Mesenchymal stem cell (in vitro differentiated cells and primary cell): ENCODE measurements at regions not wholly inside any gene's neighbourhood (a gene's known extent, or its start where the extent isn't known, plus 50 kb on each side); places are given as distances from the start of the nearest gene placed in this dataset.

Experiments used
- DNase-seq: peaks from one replicate; pipeline ENCODE4 v3.0.0-alpha.2; 2013
- H2AFZ ChIP-seq: one replicate; pipeline ENCODE4 v1.6.1; 2013; ENCODE audit warnings: low read depth, mild to moderate bottlenecking, control low read depth, inconsistent platforms, low read length, moderate library complexity
- H2AK5ac ChIP-seq: 2 replicates; pipeline ENCODE4 v1.6.1; 2013; ENCODE audit warnings: low read length, moderate library complexity, mild to moderate bottlenecking, inconsistent platforms; ENCODE audit not compliant: severe bottlenecking
- H2BK120ac ChIP-seq: one replicate; pipeline ENCODE4 v1.6.1; 2013; ENCODE audit warnings: low read depth, mild to moderate bottlenecking, inconsistent platforms, low read length, moderate library complexity
- H2BK12ac ChIP-seq, 2 experiments: one replicate each; pipeline ENCODE4 v1.6.1; 2013; ENCODE audit warnings: inconsistent platforms in 2 of 2, low read length in 2 of 2, mild to moderate bottlenecking in 2 of 2, moderate library complexity in 2 of 2, control low read depth in 1 of 2
- H2BK15ac ChIP-seq: one replicate; pipeline ENCODE4 v1.6.1; 2013; ENCODE audit warnings: mild to moderate bottlenecking, low read depth, inconsistent platforms; ENCODE audit not compliant: poor library complexity, severe bottlenecking
- H2BK5ac ChIP-seq: 2 replicates; pipeline ENCODE4 v1.6.1; 2013; ENCODE audit warnings: low read depth, mild to moderate bottlenecking, low read length, control low read depth, inconsistent platforms; ENCODE audit not compliant: poor library complexity, severe bottlenecking
- H3K14ac ChIP-seq, 2 experiments: one replicate each; pipeline ENCODE4 v1.6.1; 2013; ENCODE audit warnings: inconsistent platforms in 2 of 2, low read length in 2 of 2, control low read depth in 1 of 2, mild to moderate bottlenecking in 1 of 2, moderate library complexity in 1 of 2
- H3K18ac ChIP-seq, 2 experiments: one replicate each; pipeline ENCODE4 v1.6.1; 2013; ENCODE audit warnings: inconsistent platforms in 2 of 2, low read length in 2 of 2, control low read depth in 1 of 2, low read depth in 1 of 2, mild to moderate bottlenecking in 1 of 2
- H3K23ac ChIP-seq, 2 experiments: one replicate each; pipeline ENCODE4 v1.6.1; 2013; ENCODE audit warnings: inconsistent platforms in 2 of 2, low read length in 2 of 2, mild to moderate bottlenecking in 2 of 2, moderate library complexity in 2 of 2, control low read depth in 1 of 2
- H3K27ac ChIP-seq: 2 replicates; pipeline ENCODE4 v1.5.1; 2013; ENCODE audit warnings: mild to moderate bottlenecking, moderate library complexity, low read length, control low read depth, inconsistent platforms; ENCODE audit not compliant: poor library complexity, severe bottlenecking
- H3K27me3 ChIP-seq, 2 experiments: 2 replicates each; pipeline versions ENCODE4 v1.6.1 to v1.7.0; 2013; ENCODE audit warnings: low read length in 2 of 2, mild to moderate bottlenecking in 2 of 2, moderate library complexity in 2 of 2, control low read depth in 1 of 2, inconsistent platforms in 1 of 2; ENCODE audit not compliant: control insufficient read depth in 1 of 2, insufficient read depth in 1 of 2
- H3K36me3 ChIP-seq, 2 experiments: 2 replicates each; pipeline versions ENCODE4 v1.6.1 to v1.7.0; 2013; ENCODE audit warnings: low read length in 2 of 2, control low read depth in 1 of 2, inconsistent platforms in 1 of 2, low read depth in 1 of 2, mild to moderate bottlenecking in 1 of 2; ENCODE audit not compliant: insufficient read depth in 2 of 2, control insufficient read depth in 1 of 2
- H3K4ac ChIP-seq, 2 experiments: one replicate each; pipeline ENCODE4 v1.6.1; 2013; ENCODE audit warnings: inconsistent platforms in 2 of 2, low read length in 2 of 2, mild to moderate bottlenecking in 2 of 2, moderate library complexity in 2 of 2, control low read depth in 1 of 2, low read depth in 1 of 2
- H3K4me1 ChIP-seq: 2 replicates; pipeline ENCODE4 v1.6.1; 2013; ENCODE audit warnings: low read depth, low read length, control low read depth; ENCODE audit not compliant: control insufficient read depth, insufficient read depth
- H3K4me2 ChIP-seq: 2 replicates; pipeline ENCODE4 v1.6.1; 2013; ENCODE audit warnings: low read length, mild to moderate bottlenecking, inconsistent platforms; ENCODE audit not compliant: poor library complexity, severe bottlenecking
- H3K4me3 ChIP-seq, 2 experiments: 2 replicates each; pipeline versions ENCODE4 v1.5.1 to v1.7.0; 2013; ENCODE audit warnings: low read length in 2 of 2, mild to moderate bottlenecking in 2 of 2, control low read depth in 1 of 2, low read depth in 1 of 2; ENCODE audit not compliant: insufficient read depth in 1 of 2
- H3K79me1 ChIP-seq: replicated peaks from 2 replicates; pipeline ENCODE4 v1.6.1; 2013; ENCODE audit warnings: mild to moderate bottlenecking, control low read depth, low read length, inconsistent platforms; ENCODE audit not compliant: poor library complexity, severe bottlenecking
- H3K9ac ChIP-seq: 2 replicates; pipeline ENCODE4 v1.7.0; 2013; ENCODE audit warnings: mild to moderate bottlenecking, low read length, moderate library complexity
- H3K9me3 ChIP-seq: 2 replicates; pipeline ENCODE4 v1.7.0; 2013; ENCODE audit warnings: mild to moderate bottlenecking, low read length; ENCODE audit not compliant: control insufficient read depth
- H4K8ac ChIP-seq: one replicate; pipeline ENCODE4 v1.6.1; 2013; ENCODE audit warnings: inconsistent platforms, mild to moderate bottlenecking, low read length, moderate library complexity
- H4K91ac ChIP-seq: one replicate; pipeline ENCODE4 v1.6.1; 2013; ENCODE audit warnings: mild to moderate bottlenecking, low read length, inconsistent platforms
- WGBS: methylation state at CpG from one replicate; pipeline ENCODE4 v1.1.7; 2013; ENCODE audit warnings: mixed read lengths; 5-methylcytosine and 5-hydroxymethylcytosine counted together

GRCh38 chr12:85616201-85616600 is 220.0 kb downstream of the RASSF9 start:
- H2AFZ ChIP-seq = no peak overlapping the region
- WGBS = 94% methylated on average over 1 of the region's 2 CpGs
- no peak overlapping the region for H2BK12ac ChIP-seq
- H3K36me3 ChIP-seq = no peaks in the 10 kb centered on the region
- no peak overlapping the region for H3K4ac ChIP-seq
- no peak overlapping the region for H3K23ac ChIP-seq
- H2AK5ac ChIP-seq = no peak overlapping the region
- H3K4me2 ChIP-seq = no peak overlapping the region
- H3K27me3 ChIP-seq = no peaks in the 10 kb centered on the region
- H2BK5ac ChIP-seq = no peak overlapping the region
- H3K4me3 ChIP-seq = no peak overlapping the region
- no peak overlapping the region for H3K9ac ChIP-seq
- no peak overlapping the region for H2BK120ac ChIP-seq
- H4K8ac ChIP-seq = no peak overlapping the region
- no peak overlapping the region for H4K91ac ChIP-seq
- no peaks in the 10 kb centered on the region for H3K79me1 ChIP-seq
- no peaks in the 10 kb centered on the region for H3K9me3 ChIP-seq
- H3K18ac ChIP-seq = no peak overlapping the region
- no peaks in the 10 kb centered on the region for H3K4me1 ChIP-seq
- DNase-seq = no peak
- H3K27ac ChIP-seq = no peak overlapping the region
- no peak overlapping the region for H3K14ac ChIP-seq
- H2BK15ac ChIP-seq = no peak overlapping the region

- Histone ChIP-seq H3K14ac (no peak overlapping the region), H2BK15ac (no peak overlapping the region), H4K91ac (no peak overlapping the region), H2BK5ac (no peak overlapping the region), H2BK120ac (no peak overlapping the region), H2AK5ac (no peak overlapping the region), H2BK12ac (no peak overlapping the region), H3K4me2 (no peak overlapping the region), H3K4me3 (no peak overlapping the region), H3K23ac (no peak overlapping the region), H3K27ac (no peak overlapping the region), H3K9me3 (no peaks in the 10 kb centered on the region), H2AFZ (no peak overlapping the region), H3K79me1 (no peaks in the 10 kb centered on the region), H4K8ac (no peak overlapping the region), H3K4ac (no peak overlapping the region), H3K27me3 (no peaks in the 10 kb centered on the region), H3K4me1 (no peaks in the 10 kb centered on the region), H3K18ac (no peak overlapping the region), H3K9ac (no peak overlapping the region), H3K36me3 (no peaks in the 10 kb centered on the region)
- DNase-seq = no peak
- WGBS = 69% methylated on average over 2 of the region's 3 CpGs
Measured at GRCh38 chr12:85617307-85618091, 218.7 kb downstream of the RASSF9 start.

GRCh38 chr12:85621041-85621440 is 215.2 kb downstream of the RASSF9 start:
- Histone ChIP-seq H3K36me3 (no peaks in the 10 kb centered on the region), H2BK5ac (no peak overlapping the region), H2BK12ac (no peak overlapping the region), H3K4me1 (no peaks in the 10 kb centered on the region), H3K23ac (no peak overlapping the region), H2BK120ac (no peak overlapping the region), H3K14ac (no peak overlapping the region), H3K27ac (no peak overlapping the region), H2BK15ac (no peak overlapping the region), H4K91ac (no peak overlapping the region), H3K27me3 (no peaks in the 10 kb centered on the region), H3K4me2 (no peak overlapping the region), H3K4ac (no peak overlapping the region), H3K4me3 (no peak overlapping the region), H2AFZ (no peak overlapping the region), H3K79me1 (no peaks in the 10 kb centered on the region), H3K9me3 (no peaks in the 10 kb centered on the region), H4K8ac (no peak overlapping the region), H2AK5ac (no peak overlapping the region), H3K9ac (no peak overlapping the region), H3K18ac (no peak overlapping the region)
- DNase-seq = no peak
- 85% methylated on average over 2 of the region's 2 CpGs for WGBS

GRCh38 chr12:85623763-85624162 is 212.4 kb downstream of the RASSF9 start:
- 100% methylated on average over 1 of the region's 2 CpGs for WGBS
- no peak overlapping the region for H2BK12ac ChIP-seq
- H3K27ac ChIP-seq = no peak overlapping the region
- no peak overlapping the region for H2BK5ac ChIP-seq
- no peak overlapping the region for H3K14ac ChIP-seq
- no peaks in the 10 kb centered on the region for H3K79me1 ChIP-seq
- no peaks in the 10 kb centered on the region for H3K9me3 ChIP-seq
- H3K4me3 ChIP-seq = no peak overlapping the region
- H3K4ac ChIP-seq = no peak overlapping the region
- no peaks in the 10 kb centered on the region for H3K27me3 ChIP-seq
- no peak overlapping the region for H4K8ac ChIP-seq
- H3K4me1 ChIP-seq = peaks cover 1% of the 10 kb centered on the region
- H2AK5ac ChIP-seq = no peak overlapping the region
- H2AFZ ChIP-seq = no peak overlapping the region
- no peak overlapping the region for H3K18ac ChIP-seq
- no peaks in the 10 kb centered on the region for H3K36me3 ChIP-seq
- no peak overlapping the region for H3K9ac ChIP-seq
- no peak overlapping the region for H3K23ac ChIP-seq
- H2BK15ac ChIP-seq = no peak overlapping the region
- no peak overlapping the region for H3K4me2 ChIP-seq
- H2BK120ac ChIP-seq = no peak overlapping the region
- no peak overlapping the region for H4K91ac ChIP-seq
- no peak for DNase-seq
